NB4 (cell line): ENCODE measurements at regions not wholly inside any gene's neighbourhood (a gene's known extent, or its start where the extent isn't known, plus 50 kb on each side); places are given as distances from the start of the nearest gene placed in this dataset.

ENCODE experiments used
- CTCF ChIP-seq: IDR thresholded peaks from one replicate; pipeline ENCODE4 v1.5.1; 2012; ENCODE audit warnings: low read depth, low read length
- MYC ChIP-seq: IDR thresholded peaks from 2 replicates; pipeline ENCODE4 v1.6.1; 2011; ENCODE audit warnings: low read depth, low read length
- POLR2A ChIP-seq: IDR thresholded peaks from 2 replicates; pipeline ENCODE4 v1.6.1; 2011; ENCODE audit warnings: mild to moderate bottlenecking; ENCODE audit not compliant: insufficient read length; ENCODE audit errors: extremely low read depth
- TF ChIP-seq, protein P1 (sequence below): IDR thresholded peaks from 2 replicates; pipeline ENCODE4 v1.6.1; 2011; ENCODE audit warnings: low read depth, low read length

- TF ChIP-seq CTCF (no peak), POLR2A (no peak), MYC (no peak)
- TF ChIP-seq, protein P1, sequence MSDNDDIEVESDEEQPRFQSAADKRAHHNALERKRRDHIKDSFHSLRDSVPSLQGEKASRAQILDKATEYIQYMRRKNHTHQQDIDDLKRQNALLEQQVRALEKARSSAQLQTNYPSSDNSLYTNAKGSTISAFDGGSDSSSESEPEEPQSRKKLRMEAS, result no peak
Measured at GRCh38 chrX:38473701-38474100, 87.6 kb upstream of the TSPAN7 start.
